ENCODE measurements at regions not wholly inside any gene's neighbourhood (a gene's known extent, or its start where the extent isn't known, plus 50 kb on each side); places are given as distances from the start of the nearest gene placed in this dataset.

DNA sequence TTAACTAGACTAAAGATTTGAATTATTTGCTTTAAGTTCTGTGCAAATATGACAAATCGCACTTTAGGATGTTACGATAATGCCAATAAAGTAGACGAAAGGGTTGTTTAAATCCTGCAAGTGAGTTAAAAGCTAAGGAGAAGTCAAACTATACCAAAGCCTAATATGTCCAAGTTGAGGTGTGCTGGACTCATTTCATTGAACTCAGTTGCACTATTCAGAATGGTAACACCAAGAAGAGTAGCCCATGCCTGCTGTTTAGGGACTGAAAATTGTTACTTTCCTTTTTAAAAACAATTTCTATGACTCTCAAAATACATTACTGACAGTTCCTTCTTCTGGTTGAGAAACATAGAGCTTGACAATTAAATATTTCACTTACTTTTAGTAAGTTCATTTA, 766.3 kb downstream of the DNAJB9 start:
- TF ChIP-seq CTCF (IDR thresholded peaks at IDR 0.05; ENCODE audit: low read length), result no peak
- TF ChIP-seq EZH2phosphoT487 (IDR thresholded peaks at IDR 0.05; ENCODE audit: low read length), result no peak
- no peak for TF ChIP-seq EZH2 (optimal IDR thresholded peaks at IDR 0.05; ENCODE audit: low read depth, low read length)

All from MM.1S (cell line).